COR-L47 (cell line): ENCODE measurements at regions not wholly inside any gene's neighbourhood (a gene's known extent, or its start where the extent isn't known, plus 50 kb on each side); places are given as distances from the start of the nearest gene placed in this dataset.
"Not testable (repeated sequence)": the region's sequence is repeated elsewhere in the genome, so short reads cannot be mapped to it uniquely, and the experiment has no call there.

Source experiments
- DNase-seq: peaks from one replicate; lab custom pipeline; 2025; lab: John Stamatoyannopoulos, UW

GRCh38 chr3:155995525-155996370 is 124.6 kb upstream of the KCNAB1 start:
- peak; percentile 57 for DNase-seq

GRCh38 chr3:155996882-155997281 is 123.5 kb upstream of the KCNAB1 start:
- no peak for DNase-seq

GRCh38 chr3:155998173-155998572 is 122.2 kb upstream of the KCNAB1 start:
- not testable (repeated sequence) for DNase-seq

GRCh38 chr3:156005736-156006135 is 114.6 kb upstream of the KCNAB1 start:
- DNase-seq = no peak

- peak; percentile 20 for DNase-seq
Observed at GRCh38 chr3:156010829-156011228, 109.5 kb upstream of the KCNAB1 start.

GRCh38 chr3:156014489-156014888 is 105.9 kb upstream of the KCNAB1 start:
- no peak for DNase-seq

GRCh38 chr3:156016902-156017301 is 103.5 kb upstream of the KCNAB1 start:
- no peak for DNase-seq

- DNase-seq = no peak
Observed at GRCh38 chr3:156017352-156018030, 102.9 kb upstream of the KCNAB1 start.

- no peak for DNase-seq
Observed at GRCh38 chr3:156024904-156025533, 95.4 kb upstream of the KCNAB1 start.

- no peak for DNase-seq
Observed at GRCh38 chr3:156029208-156029607, 91.2 kb upstream of the KCNAB1 start.

GRCh38 chr3:156030723-156031122 is 89.7 kb upstream of the KCNAB1 start:
- DNase-seq = no peak

GRCh38 chr3:156033428-156033827 is 87.0 kb upstream of the KCNAB1 start:
- DNase-seq = no peak

- DNase-seq = no peak
Observed at GRCh38 chr3:156035158-156035557, 85.2 kb upstream of the KCNAB1 start.

- DNase-seq = no peak
Observed at GRCh38 chr3:156036258-156037053, 83.9 kb upstream of the KCNAB1 start.

- peak; percentile 99 for DNase-seq
Observed at GRCh38 chr3:156037356-156037755, 83.0 kb upstream of the KCNAB1 start.

GRCh38 chr3:156038869-156039268 is 81.5 kb upstream of the KCNAB1 start:
- no peak for DNase-seq

GRCh38 chr3:156040041-156040440 is 80.3 kb upstream of the KCNAB1 start:
- DNase-seq = peak; percentile 3

- DNase-seq = not testable (repeated sequence)
Observed at GRCh38 chr3:156041216-156041841, 79.0 kb upstream of the KCNAB1 start.

GRCh38 chr3:156041856-156042255 is 78.5 kb upstream of the KCNAB1 start:
- DNase-seq = not testable (repeated sequence)

- peak; percentile 5 for DNase-seq
Observed at GRCh38 chr3:156043832-156044633, 76.3 kb upstream of the KCNAB1 start.

GRCh38 chr3:156044634-156044975 is 75.8 kb upstream of the KCNAB1 start:
- DNase-seq = no peak
